ENCODE measurements at regions not wholly inside any gene's neighbourhood (a gene's known extent, or its start where the extent isn't known, plus 50 kb on each side); places are given as distances from the start of the nearest gene placed in this dataset.

DNA sequence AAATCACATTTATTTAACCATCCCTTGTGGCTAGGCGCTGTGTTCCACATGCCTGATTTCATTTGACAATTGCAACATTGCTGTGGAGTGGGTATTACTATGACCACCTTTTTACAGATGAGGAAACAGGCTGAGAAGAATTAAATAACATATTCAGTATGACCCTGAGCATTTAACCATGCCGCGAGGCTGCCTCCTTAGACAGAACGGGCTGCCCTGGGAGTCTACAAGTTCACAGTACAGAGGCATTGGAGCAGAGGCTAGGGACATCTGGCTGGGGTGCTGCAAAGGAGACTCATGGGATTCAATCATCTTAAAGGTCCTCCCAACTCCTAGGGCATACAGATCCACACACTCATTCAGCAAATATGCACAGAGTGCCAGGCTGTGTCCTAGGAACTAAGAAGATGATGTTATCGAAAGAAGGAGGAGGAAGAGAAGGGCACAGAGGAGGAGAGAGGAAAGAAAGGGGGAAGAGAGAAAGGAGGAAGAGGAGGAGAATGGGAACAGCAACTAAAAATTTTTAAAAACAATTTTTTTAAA, 164.7 kb upstream of the CCND2 start:
- TF ChIP-seq, protein P1, sequence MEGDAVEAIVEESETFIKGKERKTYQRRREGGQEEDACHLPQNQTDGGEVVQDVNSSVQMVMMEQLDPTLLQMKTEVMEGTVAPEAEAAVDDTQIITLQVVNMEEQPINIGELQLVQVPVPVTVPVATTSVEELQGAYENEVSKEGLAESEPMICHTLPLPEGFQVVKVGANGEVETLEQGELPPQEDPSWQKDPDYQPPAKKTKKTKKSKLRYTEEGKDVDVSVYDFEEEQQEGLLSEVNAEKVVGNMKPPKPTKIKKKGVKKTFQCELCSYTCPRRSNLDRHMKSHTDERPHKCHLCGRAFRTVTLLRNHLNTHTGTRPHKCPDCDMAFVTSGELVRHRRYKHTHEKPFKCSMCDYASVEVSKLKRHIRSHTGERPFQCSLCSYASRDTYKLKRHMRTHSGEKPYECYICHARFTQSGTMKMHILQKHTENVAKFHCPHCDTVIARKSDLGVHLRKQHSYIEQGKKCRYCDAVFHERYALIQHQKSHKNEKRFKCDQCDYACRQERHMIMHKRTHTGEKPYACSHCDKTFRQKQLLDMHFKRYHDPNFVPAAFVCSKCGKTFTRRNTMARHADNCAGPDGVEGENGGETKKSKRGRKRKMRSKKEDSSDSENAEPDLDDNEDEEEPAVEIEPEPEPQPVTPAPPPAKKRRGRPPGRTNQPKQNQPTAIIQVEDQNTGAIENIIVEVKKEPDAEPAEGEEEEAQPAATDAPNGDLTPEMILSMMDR (IDR thresholded peaks at IDR 0.05 in 2 of 3, conservative IDR thresholded peaks at IDR 0.05 in 1 of 3; ENCODE audit: borderline replicate concordance in 1 of 3, insufficient read depth in 1 of 3, low read depth in 2 of 3, low read length in 2 of 3), result no peak
- TF ChIP-seq RAD21 (IDR thresholded peaks at IDR 0.05; ENCODE audit: low read depth) (no peak), EZH2 (IDR thresholded peaks at IDR 0.05) (no peak)

Measured in HCT116 (cell line).